Activated CD4-positive, alpha-beta T cell treated with anti-CD3 and anti-CD28 coated beads, Interleukin-2, amount 50 U/mL, for 24 hours (primary cell): ENCODE measurements at regions not wholly inside any gene's neighbourhood (a gene's known extent, or its start where the extent isn't known, plus 50 kb on each side); places are given as distances from the start of the nearest gene placed in this dataset.
"Not testable (repeated sequence)": the region's sequence is repeated elsewhere in the genome, so short reads cannot be mapped to it uniquely, and the experiment has no call there.

Source experiments
- DNase-seq, 2 donors: peaks; one replicate each; pipeline ENCODE4 v3.0.0-alpha.2; 2020; ENCODE audit warnings: low read depth in 1 of 2, low spot score in 1 of 2

DNA sequence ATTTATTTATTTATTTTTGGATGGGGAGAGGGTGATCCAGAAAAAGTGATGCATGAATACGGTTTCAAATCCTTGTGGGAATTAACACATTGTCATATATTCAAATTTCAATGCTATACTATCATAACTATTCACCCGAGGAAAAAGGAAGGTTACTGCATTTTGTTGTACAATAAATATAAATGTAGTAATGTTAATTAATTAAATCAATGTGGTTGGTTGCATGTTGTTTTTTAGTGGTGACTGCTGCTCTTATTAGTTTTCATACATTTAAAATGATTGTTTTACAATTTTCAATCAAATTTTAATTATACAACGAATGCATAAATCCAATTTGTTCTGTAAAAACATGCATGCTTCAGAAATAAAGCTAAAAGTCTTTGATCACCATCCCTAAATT is 180.5 kb downstream of the ZFP64 start:
- DNase-seq = no peak

DNA sequence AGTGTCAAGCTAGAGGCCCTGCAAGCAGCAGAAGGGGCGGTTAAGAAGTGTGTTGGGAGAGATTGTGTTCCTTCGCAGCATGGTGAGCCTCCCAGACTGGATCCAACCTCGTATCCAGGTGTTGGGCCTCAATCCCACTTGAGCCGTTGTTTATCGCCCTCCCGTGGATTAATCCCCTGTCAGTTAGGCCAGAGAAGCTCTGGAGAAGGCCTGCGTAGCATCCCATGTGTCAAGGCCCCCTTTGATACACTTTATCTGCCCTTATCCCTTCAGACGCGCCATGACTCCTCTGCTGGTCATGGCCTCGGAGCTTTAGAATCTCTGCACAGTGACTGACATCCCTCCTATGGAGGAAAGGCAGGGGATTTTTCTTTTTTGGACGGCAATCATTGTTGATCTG is 181.0 kb downstream of the ZFP64 start:
- no peak for DNase-seq

GRCh38 chr20:52008874-52009273 is 182.7 kb downstream of the ZFP64 start:
- no peak for DNase-seq

DNA sequence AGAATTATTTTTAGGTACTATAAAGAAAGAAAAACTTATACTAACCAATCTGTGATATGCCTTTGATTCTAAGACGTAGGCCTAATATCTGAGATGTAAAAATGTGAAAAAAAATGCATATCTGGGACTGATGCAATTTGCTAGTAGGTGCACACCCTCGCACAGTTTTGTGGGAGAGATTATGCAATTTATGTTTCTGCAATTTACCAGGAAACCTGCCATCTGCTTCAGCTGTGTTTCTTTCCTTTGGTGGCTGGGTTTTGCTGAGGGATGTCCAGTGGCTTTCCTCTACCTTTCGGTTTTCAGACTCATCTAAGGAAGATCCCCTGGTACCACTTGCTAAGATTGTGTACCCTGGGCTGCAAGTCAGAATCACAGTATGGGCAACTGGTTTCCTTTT is 186.9 kb downstream of the ZFP64 start:
- DNase-seq = no peak

GRCh38 chr20:52004018-52004417 is 187.6 kb downstream of the ZFP64 start:
- DNase-seq = no peak

GRCh38 chr20:52003415-52003814 is 188.2 kb downstream of the ZFP64 start:
- DNase-seq = no peak

DNA sequence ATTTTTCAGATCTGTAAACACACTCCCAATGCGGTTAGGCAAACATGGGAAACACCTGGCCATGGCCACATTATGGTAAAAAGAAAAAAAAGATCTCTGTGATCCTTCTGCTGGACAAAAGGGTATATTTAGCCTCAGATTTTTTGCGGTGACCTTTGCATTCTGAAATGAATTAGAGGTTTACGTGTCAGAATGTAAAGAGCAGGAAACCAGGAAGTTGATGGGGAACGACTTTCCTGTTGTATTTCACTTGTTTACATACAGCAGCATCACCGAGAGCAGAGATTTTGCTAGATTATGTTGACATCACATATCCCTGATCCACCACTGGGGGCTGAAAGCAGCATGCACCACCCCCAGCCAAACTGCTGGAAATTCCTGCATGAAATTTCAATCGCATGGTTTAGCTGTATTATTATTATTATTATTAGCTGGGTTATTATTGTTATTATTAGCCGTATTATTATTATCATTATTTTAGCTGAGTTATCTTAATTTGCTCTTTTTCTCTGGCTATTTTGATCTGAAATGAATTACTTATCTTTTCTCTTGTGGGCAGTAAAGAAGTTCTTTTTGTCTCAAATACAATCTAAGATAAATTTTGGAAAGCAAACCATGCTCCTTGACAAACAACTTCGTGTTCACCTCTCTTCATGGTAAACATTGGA is 189.4 kb downstream of the ZFP64 start:
- no peak for DNase-seq

- DNase-seq = not testable (repeated sequence)
Measured at GRCh38 chr20:51997281-51997936, 194.2 kb downstream of the ZFP64 start.

DNA sequence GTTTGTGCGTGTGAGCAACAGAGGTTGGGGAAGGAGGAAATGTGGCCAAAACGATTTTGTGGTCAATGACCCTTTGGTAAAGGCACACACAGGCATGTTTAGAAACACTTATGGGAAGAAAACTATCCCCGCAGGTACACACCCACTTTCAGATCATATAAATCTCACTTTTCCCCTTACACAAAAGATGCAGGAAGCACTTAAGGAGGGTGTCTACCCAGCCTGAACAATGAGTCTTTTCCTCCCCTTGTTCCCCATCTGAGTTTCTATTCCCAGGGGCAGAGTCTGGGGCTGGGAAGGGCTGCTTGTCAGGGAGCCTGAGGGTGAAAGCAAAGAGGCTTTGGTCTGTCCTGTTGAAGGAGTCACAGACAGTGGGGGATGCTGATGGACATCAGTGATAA is 193.2 kb upstream of the SALL4 start:
- DNase-seq = no peak

DNA sequence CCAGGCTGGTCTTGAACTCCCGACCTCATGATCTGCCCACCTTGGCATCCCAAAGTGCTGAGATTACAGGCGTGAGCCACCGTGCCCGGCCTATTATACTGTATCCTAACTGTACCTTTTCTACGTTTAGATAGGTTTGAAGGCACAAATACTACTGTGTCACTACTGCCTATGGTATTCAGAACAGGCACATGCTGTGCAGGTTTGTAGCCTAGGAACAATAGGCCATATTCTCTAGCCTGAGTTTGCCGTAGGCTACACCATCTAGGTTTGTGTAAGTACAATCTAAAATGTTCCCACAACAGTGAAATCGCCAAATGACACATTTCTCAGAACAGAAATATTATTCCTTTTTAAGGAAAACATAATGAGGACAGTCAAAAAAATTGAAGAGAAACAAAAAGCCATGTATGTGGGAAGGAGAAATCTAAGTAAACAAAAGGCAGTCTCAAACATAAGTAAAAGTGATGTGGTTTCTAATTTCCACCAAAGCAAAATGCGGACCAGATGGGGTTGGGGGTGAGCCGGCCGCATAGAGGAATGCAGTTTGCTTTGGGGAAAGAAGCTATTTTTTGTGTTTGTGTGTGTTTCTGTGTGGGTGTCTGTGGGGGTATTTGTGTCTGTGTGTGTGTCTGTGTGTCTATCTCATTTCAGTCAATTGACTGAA is 192.6 kb upstream of the SALL4 start:
- DNase-seq = no peak

DNA sequence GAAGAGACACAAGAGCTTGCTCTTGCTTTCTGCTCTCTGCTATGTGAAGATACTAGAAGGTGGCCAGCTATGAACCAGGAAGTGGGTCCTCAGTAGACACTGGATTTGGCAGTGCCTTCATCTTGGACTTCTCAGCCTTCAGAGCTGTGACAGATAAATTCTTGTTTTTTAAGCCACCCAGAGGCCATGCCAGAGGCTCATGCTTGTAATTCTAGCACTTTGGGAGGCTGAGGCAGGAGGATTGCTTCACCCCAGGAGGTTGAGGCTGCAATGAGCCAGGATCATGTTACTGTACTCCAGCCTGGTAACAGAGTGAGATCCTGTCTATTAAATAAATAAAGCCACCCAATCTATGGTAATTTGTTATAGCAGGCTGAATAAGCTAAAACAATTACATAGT is 185.5 kb upstream of the SALL4 start:
- DNase-seq = no peak

DNA sequence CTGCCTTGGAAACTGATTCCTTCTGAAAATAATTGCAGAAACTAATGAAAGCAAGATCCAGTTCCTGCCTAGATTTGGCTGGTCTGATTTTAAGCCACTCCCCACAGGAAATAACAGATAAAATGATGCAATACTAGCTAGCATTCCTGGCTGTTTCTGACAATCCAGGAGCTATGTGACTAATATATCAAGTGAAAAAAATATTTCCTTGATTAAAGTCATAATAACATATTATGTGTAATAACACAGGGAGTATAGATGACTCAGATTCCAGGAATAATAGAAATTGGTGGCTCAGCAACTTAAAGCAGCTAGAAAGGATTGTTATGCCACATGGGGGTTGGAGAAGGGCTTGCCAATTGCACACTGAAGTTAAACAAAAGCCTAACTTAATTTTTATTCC is 182.7 kb upstream of the SALL4 start:
- no peak for DNase-seq

DNA sequence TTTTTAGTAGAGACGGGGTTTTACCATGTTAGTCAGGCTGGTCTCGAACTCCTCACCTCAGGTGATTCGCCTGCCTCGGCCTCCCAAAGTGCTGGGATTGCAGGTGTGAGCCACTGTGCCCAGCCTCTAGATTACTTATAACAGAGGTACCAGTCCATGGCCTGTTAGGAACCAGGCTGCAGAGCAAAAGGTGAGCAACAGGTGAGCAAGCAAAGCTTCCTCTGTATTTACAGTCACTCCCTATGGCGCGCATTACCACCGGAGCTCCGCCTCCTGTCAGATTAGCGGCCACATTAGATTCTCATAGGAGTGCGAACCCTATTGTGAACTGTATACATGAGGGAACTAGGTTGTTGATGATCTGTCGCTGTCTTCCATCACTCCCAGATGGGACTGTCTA is 178.0 kb upstream of the SALL4 start:
- no peak for DNase-seq

DNA sequence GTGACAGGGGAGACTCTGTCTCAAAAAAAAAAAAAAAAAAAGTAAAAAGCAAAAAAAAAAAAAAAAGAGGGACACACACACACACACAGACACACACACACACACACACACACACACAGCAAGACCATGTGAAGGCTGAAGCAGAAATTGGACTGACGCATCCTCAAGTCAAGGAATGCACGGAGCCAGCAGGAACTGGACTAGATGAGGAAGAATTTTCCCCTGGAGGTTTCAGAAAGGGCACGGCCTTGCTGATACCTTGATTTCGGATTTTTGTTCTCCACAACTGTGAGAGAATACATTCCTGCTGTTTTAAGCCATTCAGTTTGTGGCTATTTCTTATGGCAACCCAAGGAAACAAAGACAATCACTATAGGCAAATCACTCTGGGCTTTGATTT is 176.9 kb upstream of the SALL4 start:
- DNase-seq = no peak

DNA sequence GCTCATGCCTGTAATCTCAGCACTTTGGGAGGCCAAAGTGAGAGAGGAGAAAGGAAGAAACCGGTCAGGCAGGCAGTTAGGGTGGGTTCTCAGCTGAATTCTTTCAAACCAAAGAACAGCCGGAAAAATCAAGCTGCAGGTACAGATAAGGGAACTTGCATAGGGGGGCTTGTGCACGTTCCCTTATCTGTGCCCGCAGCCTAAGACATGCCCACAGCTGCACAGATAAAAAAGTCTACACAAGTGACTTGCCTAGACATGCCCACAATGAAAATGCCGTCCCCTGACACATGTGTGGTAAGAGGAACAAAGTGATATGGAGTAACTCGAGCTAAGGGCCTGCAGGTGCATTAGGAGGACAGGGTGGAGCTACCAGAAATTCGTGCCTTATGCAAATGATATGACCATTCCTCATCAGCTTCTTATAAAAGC is 175.8 kb upstream of the SALL4 start:
- DNase-seq = no peak

DNA sequence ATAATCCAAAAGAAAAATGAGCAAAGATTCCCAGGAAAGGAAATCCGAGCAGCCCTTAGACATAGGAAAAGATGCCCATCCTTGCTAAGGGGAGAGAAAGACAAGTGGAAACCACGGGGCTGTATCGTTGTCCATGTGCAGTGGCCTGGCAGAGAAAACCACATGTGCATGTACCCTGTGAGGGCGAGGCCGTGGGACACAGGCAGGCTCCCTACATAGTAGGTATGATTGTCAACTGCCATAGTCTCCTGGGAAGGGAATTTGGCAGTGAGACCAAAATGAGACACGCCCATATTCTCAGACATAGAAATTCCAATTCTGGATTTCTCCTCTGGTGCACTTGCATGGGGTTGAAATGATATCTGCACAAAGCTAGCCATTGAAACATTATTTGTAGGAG is 169.7 kb upstream of the SALL4 start:
- no peak for DNase-seq

- no peak for DNase-seq
Measured at GRCh38 chr20:51970858-51971257, 168.5 kb upstream of the SALL4 start.

- no peak for DNase-seq
Measured at GRCh38 chr20:51969191-51969590, 166.9 kb upstream of the SALL4 start.

- DNase-seq = no peak
Measured at GRCh38 chr20:51968151-51968550, 165.8 kb upstream of the SALL4 start.

DNA sequence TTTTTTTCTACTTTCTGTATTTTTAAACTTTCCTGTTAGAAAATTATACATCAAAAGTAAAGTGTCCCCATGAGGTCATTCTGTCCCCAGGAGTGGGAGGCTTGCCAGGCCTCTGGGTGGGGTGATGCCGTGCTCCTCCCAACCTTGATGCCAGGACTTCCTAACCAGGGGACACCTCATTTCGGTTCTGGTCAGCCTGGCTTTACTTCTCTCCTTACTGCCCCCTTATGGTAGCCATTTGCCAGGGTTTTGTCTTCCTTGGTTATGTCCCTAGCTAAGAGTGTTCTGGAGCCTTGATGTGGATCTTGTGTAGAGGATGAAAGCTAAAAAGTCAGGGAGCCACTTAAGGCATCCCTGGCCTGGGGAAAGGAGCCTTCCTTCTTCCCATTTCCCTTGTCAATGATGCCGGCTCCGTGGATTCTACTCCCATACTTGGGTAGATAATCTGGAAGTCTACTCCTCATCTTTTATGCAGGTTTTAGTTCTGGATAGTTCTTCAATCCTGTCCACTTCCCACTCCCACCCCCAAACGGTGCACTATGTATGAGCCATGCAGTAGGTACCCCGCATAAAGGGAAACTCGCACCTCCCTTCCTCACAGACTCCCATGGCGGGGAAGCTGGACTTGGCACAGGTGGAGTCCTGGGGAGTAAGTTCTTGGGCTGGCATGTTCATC is 164.1 kb upstream of the SALL4 start:
- DNase-seq = no peak

DNA sequence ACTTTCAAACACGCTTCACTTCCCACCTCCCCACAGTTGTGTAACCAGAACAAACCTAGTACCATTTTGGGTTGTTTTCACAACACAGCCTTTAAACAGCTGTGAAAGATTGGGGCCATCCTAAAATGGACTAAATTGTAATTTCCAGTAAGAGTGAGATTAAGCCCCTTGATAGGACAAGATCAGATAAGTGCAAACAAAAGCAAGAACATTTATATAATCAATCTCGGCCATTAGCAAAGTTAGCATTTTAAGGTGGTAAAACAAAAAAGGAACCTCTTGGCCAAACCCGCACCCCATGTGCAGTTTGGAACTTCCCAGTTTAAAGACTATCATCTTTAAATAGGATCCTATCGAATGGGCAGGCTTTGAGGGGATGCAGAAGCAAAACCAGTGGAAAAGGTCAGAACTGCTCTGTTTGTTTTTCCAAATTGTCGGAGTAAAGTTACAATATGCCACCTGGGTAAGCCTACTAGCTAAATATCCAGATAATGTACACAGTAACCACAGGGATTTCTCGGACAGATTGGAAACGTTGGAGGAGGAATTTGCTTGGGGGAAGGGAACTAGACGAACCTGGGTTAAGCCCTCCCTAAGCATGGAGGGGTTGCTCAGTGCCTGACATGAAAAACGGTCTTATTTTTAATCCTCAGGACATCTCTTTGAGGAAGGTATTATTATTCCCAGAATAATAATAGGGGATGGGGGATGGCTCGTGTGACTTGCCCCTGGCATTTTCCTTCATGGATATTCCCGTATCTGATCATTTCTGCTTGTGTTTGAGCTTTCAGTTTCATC is 159.8 kb upstream of the SALL4 start:
- no peak for DNase-seq
